ENCODE measurements at regions not wholly inside any gene's neighbourhood (a gene's known extent, or its start where the extent isn't known, plus 50 kb on each side); places are given as distances from the start of the nearest gene placed in this dataset.

DNA sequence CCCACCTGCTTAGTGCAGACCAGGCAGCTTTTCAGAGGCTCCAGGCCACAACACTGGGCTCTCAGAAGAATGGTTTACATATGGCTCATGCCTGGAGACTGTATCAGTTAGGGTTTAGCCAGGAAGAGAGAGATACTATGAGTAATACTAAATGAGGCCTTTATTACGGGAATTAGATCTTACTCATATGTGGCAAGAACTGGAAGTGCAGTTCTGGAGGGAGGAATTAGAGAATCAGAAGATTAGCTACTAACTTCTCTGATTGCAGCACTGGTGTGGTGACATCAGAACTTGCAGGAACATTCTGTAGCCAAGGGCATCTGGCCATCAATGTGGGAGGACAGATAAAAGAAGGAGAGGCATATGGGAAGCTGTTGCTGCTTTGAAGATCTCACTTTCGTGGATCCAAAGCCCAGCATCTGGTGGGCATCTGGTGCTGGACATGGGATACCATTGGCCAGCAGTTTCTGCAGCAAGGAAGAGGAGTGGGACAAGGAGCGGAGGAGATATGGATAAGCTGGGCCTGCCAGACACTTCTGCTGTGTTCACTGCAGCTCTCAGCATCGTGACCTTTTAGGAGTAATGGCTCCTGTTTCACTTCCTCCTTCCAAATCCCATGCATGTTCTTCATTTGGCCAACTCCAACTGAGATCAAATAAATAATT lies 248.5 kb downstream of the BTBD3 start:
- TF ChIP-seq POLR2A (IDR thresholded peaks at IDR 0.05; ENCODE audit: low read length) (no peak), GATA1 (IDR thresholded peaks at IDR 0.05; ENCODE audit: low read depth, low read length) (no peak)
